CD8-positive, alpha-beta memory T cell (primary cell): ENCODE measurements at regions not wholly inside any gene's neighbourhood (a gene's known extent, or its start where the extent isn't known, plus 50 kb on each side); places are given as distances from the start of the nearest gene placed in this dataset.

Source experiments
- CTCF ChIA-PET: fragments of 350-600 bp; sonication (Branson Sonifier 250); formaldehyde crosslinking; loops from one replicate; lab custom pipeline; 2021; ENCODE audit warnings: antibody characterized with exemption; lab: Charles Lee
- POLR2A ChIA-PET: fragments of 350-600 bp; sonication (Branson Sonifier 250); formaldehyde crosslinking; loops from one replicate; lab custom pipeline; 2021; ENCODE audit warnings: antibody characterized with exemption; lab: Charles Lee
- DNase-seq, 5 donors: peaks; one replicate each; pipeline versions ENCODE4 v3.0.0 to v3.0.0-alpha.2; 2020 to 2022; ENCODE audit warnings: mixed read lengths in 1 of 5
- H3K27ac ChIP-seq: one replicate; pipeline ENCODE4 v1.7.0; 2013; ENCODE audit warnings: low read depth, mild to moderate bottlenecking, low read length, moderate library complexity
- H3K27me3 ChIP-seq: 2 replicates; pipeline ENCODE4 v1.7.0; 2013; ENCODE audit warnings: low read length, mild to moderate bottlenecking; ENCODE audit not compliant: insufficient read depth, poor library complexity, severe bottlenecking
- H3K36me3 ChIP-seq: 2 replicates; pipeline ENCODE4 v1.7.0; 2013; ENCODE audit warnings: mild to moderate bottlenecking, low read length, moderate library complexity; ENCODE audit not compliant: insufficient read depth
- H3K4me1 ChIP-seq: 2 replicates; pipeline ENCODE4 v1.7.0; 2013; ENCODE audit warnings: mild to moderate bottlenecking, low read length, moderate library complexity; ENCODE audit not compliant: insufficient read depth
- H3K4me3 ChIP-seq: 2 replicates; pipeline ENCODE4 v1.7.0; 2013; ENCODE audit warnings: mild to moderate bottlenecking, low read length
- H3K9me3 ChIP-seq: 2 replicates; pipeline ENCODE4 v1.7.0; 2013; ENCODE audit warnings: mild to moderate bottlenecking, low read length
- H3K27ac Mint-ChIP-seq, 8 donors: one replicate each; pipeline ENCODE4 v1.8.0; 2020 to 2021; ENCODE audit warnings: mixed read lengths in 8 of 8, mild to moderate bottlenecking in 6 of 8, inconsistent platforms in 3 of 8, moderate library complexity in 3 of 8
- H3K27me3 Mint-ChIP-seq, 2 donors: one replicate each; pipeline ENCODE4 v1.8.0; 2020 to 2021; ENCODE audit warnings: mixed read lengths in 2 of 2, mild to moderate bottlenecking in 1 of 2, moderate library complexity in 1 of 2
- H3K36me3 Mint-ChIP-seq, 3 donors: one replicate each; pipeline ENCODE4 v1.8.0; 2020 to 2021; ENCODE audit warnings: mixed read lengths in 3 of 3, inconsistent platforms in 1 of 3, mild to moderate bottlenecking in 1 of 3
- H3K4me1 Mint-ChIP-seq, 3 donors: one replicate each; pipeline ENCODE4 v1.8.0; 2020 to 2021; ENCODE audit warnings: mixed read lengths in 3 of 3, inconsistent platforms in 1 of 3, mild to moderate bottlenecking in 1 of 3
- H3K4me3 Mint-ChIP-seq, 7 donors: one replicate each; pipeline ENCODE4 v1.8.0; 2020 to 2021; ENCODE audit warnings: mixed read lengths in 7 of 7, mild to moderate bottlenecking in 6 of 7, moderate library complexity in 4 of 7, inconsistent platforms in 2 of 7
- H3K9me3 Mint-ChIP-seq, 5 donors: one replicate each; pipeline ENCODE4 v1.8.0; 2020 to 2022; ENCODE audit warnings: mixed read lengths in 5 of 5, mild to moderate bottlenecking in 3 of 5, moderate library complexity in 2 of 5, inconsistent platforms in 1 of 5

DNA sequence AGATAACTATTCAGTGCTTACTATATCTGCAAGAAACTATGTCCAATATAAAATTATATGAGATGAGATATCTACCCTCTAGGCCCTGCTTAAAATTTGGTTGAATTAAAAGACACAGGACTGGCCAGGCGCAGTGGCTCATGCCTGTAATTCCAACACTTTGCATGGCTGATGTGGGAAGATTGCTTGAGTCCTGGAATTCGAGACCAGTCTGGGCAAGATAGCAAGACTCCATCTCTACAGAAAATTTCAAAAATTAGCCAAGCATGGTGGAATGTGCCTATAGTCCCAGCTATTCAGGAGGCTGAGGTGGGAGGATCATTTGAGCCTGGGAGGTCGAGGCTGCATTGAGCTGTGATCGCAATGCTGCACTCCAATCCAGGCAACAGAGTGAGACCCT lies 303.7 kb upstream of the UBE2E2 start:
- no peaks in the 10 kb centered on the region for H3K4me1 Mint-ChIP-seq

DNA sequence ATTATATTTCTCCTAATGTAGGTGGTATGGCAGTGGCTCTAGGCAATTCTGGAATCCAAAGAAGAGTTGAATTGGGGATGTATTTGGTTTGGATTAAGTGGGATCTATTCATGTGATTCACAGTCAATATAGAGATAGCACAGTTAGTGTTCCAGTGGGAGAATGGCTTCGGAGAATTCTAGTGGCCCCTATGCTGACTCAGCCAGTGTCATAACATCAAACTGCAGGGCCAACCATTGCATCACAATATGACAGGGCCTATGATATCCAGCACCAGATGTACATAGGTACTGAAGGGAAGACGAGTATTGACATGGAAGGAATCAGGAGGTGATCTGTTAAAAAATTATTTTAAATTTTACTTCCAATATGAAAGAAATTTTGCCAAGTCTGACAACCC lies 302.8 kb upstream of the UBE2E2 start:
- no peaks in the 10 kb centered on the region for H3K4me1 ChIP-seq
- peaks cover 0 to 1% of the 10 kb centered on the region in 2 donors for H3K27me3 Mint-ChIP-seq
- H3K9me3 ChIP-seq: no peaks in the 10 kb centered on the region
- POLR2A ChIA-PET: no interaction called here
- H3K27ac ChIP-seq: no peak overlapping the region
- no peaks in the 10 kb centered on the region for H3K36me3 ChIP-seq
- H3K4me3 ChIP-seq: no peak overlapping the region
- H3K4me1 Mint-ChIP-seq: no peaks in the 10 kb centered on the region
- H3K4me3 Mint-ChIP-seq: no peak overlapping the region
- DNase-seq: no peak
- H3K27ac Mint-ChIP-seq: peak overlapping the region in 1 of 8 donors; percentile 33
- no peaks in the 10 kb centered on the region for H3K36me3 Mint-ChIP-seq
- H3K27me3 ChIP-seq: no peaks in the 10 kb centered on the region
- CTCF ChIA-PET: no interaction called here
- peaks cover 3 to 12% (median 11%) of the 10 kb centered on the region in 5 donors for H3K9me3 Mint-ChIP-seq

More for the DNA sequence above, 303.7 kb upstream of the UBE2E2 start:
- no peak overlapping the region for H3K4me3 ChIP-seq
- H3K9me3 ChIP-seq: no peaks in the 10 kb centered on the region
- no peak overlapping the region for H3K4me3 Mint-ChIP-seq
- peaks cover 3 to 12% (median 9%) of the 10 kb centered on the region in 5 donors for H3K9me3 Mint-ChIP-seq
- no peak overlapping the region for H3K27ac Mint-ChIP-seq
- no peaks in the 10 kb centered on the region for H3K4me1 ChIP-seq
- H3K36me3 Mint-ChIP-seq: no peaks in the 10 kb centered on the region
- H3K36me3 ChIP-seq: no peaks in the 10 kb centered on the region
- DNase-seq: no peak
- H3K27me3 Mint-ChIP-seq: peaks cover 0 to 1% of the 10 kb centered on the region in 2 donors
- ChIA-PET CTCF (no interaction called here), POLR2A (no interaction called here)
- no peaks in the 10 kb centered on the region for H3K27me3 ChIP-seq
- no peak overlapping the region for H3K27ac ChIP-seq

DNA sequence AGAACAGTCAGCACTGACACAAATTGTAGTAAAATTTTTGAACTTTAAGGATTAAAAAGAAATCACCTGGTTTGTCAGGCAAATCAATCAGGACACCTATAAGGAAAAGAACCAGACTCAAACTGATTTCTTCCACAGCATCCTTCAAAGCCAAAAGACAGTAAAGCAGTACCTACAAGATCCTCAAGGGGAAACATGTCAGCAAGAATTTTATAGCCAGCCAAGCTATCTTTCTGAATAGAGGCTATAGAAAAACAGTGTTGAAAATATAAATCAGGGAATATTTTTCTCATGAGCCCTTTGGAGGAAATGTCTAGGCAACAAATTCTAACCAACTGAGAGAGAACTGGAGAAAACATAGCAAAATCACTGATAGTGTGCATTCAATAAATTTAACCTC lies 301.4 kb upstream of the UBE2E2 start:
- H3K4me3 ChIP-seq: no peak overlapping the region
- no peaks in the 10 kb centered on the region for H3K27me3 ChIP-seq
- no peaks in the 10 kb centered on the region for H3K4me1 Mint-ChIP-seq
- no peak overlapping the region for H3K27ac Mint-ChIP-seq
- H3K36me3 Mint-ChIP-seq: no peaks in the 10 kb centered on the region
- no peaks in the 10 kb centered on the region for H3K4me1 ChIP-seq
- H3K36me3 ChIP-seq: no peaks in the 10 kb centered on the region
- CTCF ChIA-PET: no interaction called here
- H3K9me3 Mint-ChIP-seq: peaks cover 0 to 12% (median 10%) of the 10 kb centered on the region in 5 donors
- POLR2A ChIA-PET: no interaction called here
- no peak for DNase-seq
- no peak overlapping the region for H3K27ac ChIP-seq
- H3K9me3 ChIP-seq: no peaks in the 10 kb centered on the region
- H3K4me3 Mint-ChIP-seq: no peak overlapping the region
- no peaks in the 10 kb centered on the region for H3K27me3 Mint-ChIP-seq

DNA sequence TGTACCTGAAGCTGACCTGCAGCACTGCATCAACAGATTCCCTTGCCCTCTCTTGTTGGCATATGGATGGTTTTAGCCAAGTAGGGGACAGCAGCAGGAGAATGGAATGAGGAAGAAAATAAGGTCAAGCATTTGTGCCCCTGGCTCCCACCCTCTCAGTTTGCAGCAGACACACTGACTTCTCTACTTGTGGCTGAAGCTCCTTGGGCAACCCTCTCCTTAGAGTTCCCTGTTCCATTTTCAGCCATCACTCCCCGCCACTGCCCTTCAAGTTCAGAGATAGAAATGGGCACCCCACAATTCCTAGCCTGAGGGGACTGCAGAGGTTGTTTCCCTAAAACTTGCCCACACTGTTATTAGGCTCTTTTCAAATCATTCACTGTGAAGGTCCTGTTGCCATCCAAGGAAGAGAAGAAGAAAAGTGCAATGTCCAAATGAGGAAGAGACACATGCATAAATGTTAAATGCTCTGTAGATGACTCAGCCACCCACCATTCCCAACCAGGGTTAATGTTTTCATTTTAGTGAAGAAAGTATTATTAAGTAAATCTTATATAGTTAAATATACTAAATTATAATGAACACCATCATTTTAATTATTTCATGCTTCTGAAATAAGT lies 295.9 kb upstream of the UBE2E2 start:
- H3K27me3 ChIP-seq: no peaks in the 10 kb centered on the region
- no peak overlapping the region for H3K4me3 Mint-ChIP-seq
- H3K36me3 ChIP-seq: no peaks in the 10 kb centered on the region
- no peaks in the 10 kb centered on the region for H3K4me1 ChIP-seq
- no peaks in the 10 kb centered on the region for H3K9me3 ChIP-seq
- H3K9me3 Mint-ChIP-seq: peaks cover 0 to 9% (median 0%) of the 10 kb centered on the region in 5 donors
- H3K36me3 Mint-ChIP-seq: no peaks in the 10 kb centered on the region
- H3K4me3 ChIP-seq: no peak overlapping the region
- no peak overlapping the region for H3K27ac ChIP-seq
- CTCF ChIA-PET: interaction anchor here (0.6 kb wide), 1 partner anchor 1632 kb away, joined by 3 read pairs; no protein-coding TSS in a partner anchor
- no peaks in the 10 kb centered on the region for H3K4me1 Mint-ChIP-seq
- H3K27ac Mint-ChIP-seq: no peak overlapping the region
- POLR2A ChIA-PET: no interaction called here
- no peaks in the 10 kb centered on the region for H3K27me3 Mint-ChIP-seq
- no peak for DNase-seq

DNA sequence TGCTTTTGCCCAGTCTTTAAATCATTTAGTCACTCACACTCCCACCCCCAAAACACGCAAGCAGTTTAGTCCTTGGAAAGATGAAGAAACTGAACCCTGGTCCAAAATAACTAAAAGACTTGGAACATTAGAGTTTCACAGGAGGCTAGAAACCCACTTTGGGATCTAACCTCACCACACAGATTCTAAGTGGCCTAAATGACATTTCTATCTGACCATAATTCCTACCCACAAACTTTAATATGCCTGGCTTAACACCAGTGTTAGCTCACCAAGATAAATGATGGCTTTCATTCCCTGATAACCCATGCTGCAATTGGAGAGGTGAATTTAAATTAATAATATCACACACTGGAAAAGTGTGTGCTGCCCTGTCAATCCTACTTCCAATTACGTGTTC lies 295.3 kb upstream of the UBE2E2 start:
- no peaks in the 10 kb centered on the region for H3K36me3 ChIP-seq
- no peaks in the 10 kb centered on the region for H3K9me3 ChIP-seq
- CTCF ChIA-PET: no interaction called here
- no peak overlapping the region for H3K4me3 ChIP-seq
- no peak overlapping the region for H3K27ac ChIP-seq
- POLR2A ChIA-PET: no interaction called here
- no peaks in the 10 kb centered on the region for H3K36me3 Mint-ChIP-seq
- peaks cover 0 to 8% (median 0%) of the 10 kb centered on the region in 5 donors for H3K9me3 Mint-ChIP-seq
- H3K4me1 ChIP-seq: no peaks in the 10 kb centered on the region
- H3K4me1 Mint-ChIP-seq: no peaks in the 10 kb centered on the region
- DNase-seq: no peak
- no peaks in the 10 kb centered on the region for H3K27me3 Mint-ChIP-seq
- H3K27me3 ChIP-seq: no peaks in the 10 kb centered on the region
- no peak overlapping the region for H3K27ac Mint-ChIP-seq
- no peak overlapping the region for H3K4me3 Mint-ChIP-seq

DNA sequence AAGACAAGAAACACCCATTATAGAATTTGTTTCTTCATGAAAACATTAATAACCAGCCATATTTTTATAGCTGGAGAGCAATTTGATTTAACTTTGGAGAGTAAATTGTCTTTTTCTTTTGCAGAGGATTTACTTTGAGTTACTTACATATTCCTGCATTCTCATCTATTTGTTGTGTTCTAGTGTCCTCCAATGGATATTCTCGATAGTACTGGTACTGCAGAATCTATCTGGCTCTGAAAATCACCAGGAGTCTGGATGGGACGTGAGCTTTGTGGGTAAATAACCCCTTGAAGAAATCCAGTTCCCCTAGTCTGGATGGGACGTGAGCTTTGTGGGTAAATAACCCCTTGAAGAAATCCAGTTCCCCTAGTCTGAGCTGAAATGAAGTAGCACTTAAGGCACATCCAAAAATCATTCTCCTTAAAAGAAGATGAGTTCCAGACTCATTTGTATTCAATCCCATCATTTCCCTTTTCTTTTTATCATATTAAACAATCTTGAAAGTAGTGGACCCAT lies 294.1 kb upstream of the UBE2E2 start:
- Mint-ChIP-seq H3K4me1 (no peaks in the 10 kb centered on the region), H3K9me3 (peaks cover 0 to 6% (median 0%) of the 10 kb centered on the region in 5 donors), H3K27me3 (no peaks in the 10 kb centered on the region), H3K4me3 (no peak overlapping the region), H3K27ac (no peak overlapping the region), H3K36me3 (no peaks in the 10 kb centered on the region)
- POLR2A ChIA-PET: no interaction called here
- Histone ChIP-seq H3K9me3 (no peaks in the 10 kb centered on the region), H3K4me1 (no peaks in the 10 kb centered on the region), H3K36me3 (no peaks in the 10 kb centered on the region), H3K27me3 (no peaks in the 10 kb centered on the region), H3K4me3 (no peak overlapping the region), H3K27ac (no peak overlapping the region)
- CTCF ChIA-PET: no interaction called here
- no peak for DNase-seq

DNA sequence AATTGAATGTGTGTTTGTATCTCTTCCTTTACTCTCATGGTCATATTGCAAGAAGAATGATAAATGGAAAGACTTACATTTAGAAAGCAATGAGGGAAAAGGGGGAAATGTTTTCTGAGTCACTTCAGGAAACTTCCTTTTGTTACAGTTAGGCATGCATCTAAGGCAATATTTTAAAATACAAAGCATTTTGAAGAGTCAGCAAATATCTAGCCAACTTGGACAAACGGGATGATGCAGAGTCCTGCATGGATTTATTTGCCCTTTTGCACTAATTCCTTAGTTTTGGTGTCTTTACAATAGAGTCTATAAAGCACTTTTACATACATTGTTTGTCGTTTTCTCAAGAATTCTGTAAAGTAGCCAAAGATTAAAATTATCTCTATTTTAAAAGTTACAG lies 286.2 kb upstream of the UBE2E2 start:
- H3K4me1 Mint-ChIP-seq: no peaks in the 10 kb centered on the region
- no peak overlapping the region for H3K27ac ChIP-seq
- no peak overlapping the region for H3K27ac Mint-ChIP-seq
- H3K27me3 ChIP-seq: no peaks in the 10 kb centered on the region
- ChIA-PET POLR2A (no interaction called here), CTCF (no interaction called here)
- peaks cover 0 to 7% (median 0%) of the 10 kb centered on the region in 5 donors for H3K9me3 Mint-ChIP-seq
- no peaks in the 10 kb centered on the region for H3K4me1 ChIP-seq
- H3K36me3 Mint-ChIP-seq: no peaks in the 10 kb centered on the region
- H3K4me3 Mint-ChIP-seq: no peak overlapping the region
- no peaks in the 10 kb centered on the region for H3K36me3 ChIP-seq
- H3K27me3 Mint-ChIP-seq: peaks cover 0 to 2% of the 10 kb centered on the region in 2 donors
- H3K4me3 ChIP-seq: no peak overlapping the region
- no peak for DNase-seq
- no peaks in the 10 kb centered on the region for H3K9me3 ChIP-seq

DNA sequence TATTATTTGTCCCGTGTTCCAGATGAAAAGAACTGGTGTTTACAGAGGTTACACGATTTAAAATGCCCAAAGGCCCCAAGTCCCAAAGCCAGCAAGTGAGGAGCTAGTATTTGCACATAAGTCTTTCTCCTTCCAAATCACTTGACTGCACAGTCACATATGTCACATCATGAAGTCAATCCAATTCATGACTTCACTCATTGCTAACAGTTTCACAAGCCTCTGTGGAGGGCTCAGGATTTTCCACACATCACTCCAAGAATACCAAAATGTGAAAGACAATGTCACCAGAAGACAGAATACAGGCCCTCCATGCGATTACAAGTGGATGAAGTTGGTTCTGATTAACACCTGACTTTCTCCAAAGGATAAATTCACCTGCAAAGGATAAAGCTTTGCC lies 283.1 kb upstream of the UBE2E2 start:
- Histone ChIP-seq H3K27me3 (no peaks in the 10 kb centered on the region), H3K36me3 (no peaks in the 10 kb centered on the region), H3K4me3 (no peak overlapping the region), H3K9me3 (no peaks in the 10 kb centered on the region), H3K4me1 (no peaks in the 10 kb centered on the region), H3K27ac (no peak overlapping the region)
- H3K27ac Mint-ChIP-seq: no peak overlapping the region
- H3K9me3 Mint-ChIP-seq: peaks cover 0 to 10% (median 4%) of the 10 kb centered on the region in 5 donors
- no peaks in the 10 kb centered on the region for H3K4me1 Mint-ChIP-seq
- no peak for DNase-seq
- H3K4me3 Mint-ChIP-seq: no peak overlapping the region
- ChIA-PET CTCF (no interaction called here), POLR2A (no interaction called here)
- peaks cover 0 to 2% of the 10 kb centered on the region in 2 donors for H3K27me3 Mint-ChIP-seq
- H3K36me3 Mint-ChIP-seq: no peaks in the 10 kb centered on the region
